GM21515 (cell line): ENCODE measurements at regions not wholly inside any gene's neighbourhood (a gene's known extent, or its start where the extent isn't known, plus 50 kb on each side); places are given as distances from the start of the nearest gene placed in this dataset.
"Not testable (repeated sequence)": the region's sequence is repeated elsewhere in the genome, so short reads cannot be mapped to it uniquely, and the experiment has no call there.

Experiments used
- ATAC-seq: cut with Tn5 transposase; IDR thresholded peaks from one replicate; pipeline ENCODE4 v1.9.1; 2021; ENCODE audit not compliant: unreplicated experiment

GRCh38 chr12:131229079-131229425 lies 275.3 kb downstream of the ADGRD1 start:
- ATAC-seq = not testable (repeated sequence)

- ATAC-seq = no peak
These were observed 276.0 kb downstream of the ADGRD1 start for GRCh38 chr12:131229426-131230339.

- ATAC-seq = no peak
These were observed 276.8 kb downstream of the ADGRD1 start for GRCh38 chr12:131230340-131231031.

- ATAC-seq = no peak
These were observed 277.6 kb downstream of the ADGRD1 start for GRCh38 chr12:131231032-131231980.

GRCh38 chr12:131232036-131232435 lies 278.3 kb downstream of the ADGRD1 start:
- no peak for ATAC-seq

- not testable (repeated sequence) for ATAC-seq
These were observed 279.2 kb downstream of the ADGRD1 start for GRCh38 chr12:131232872-131233271.

- ATAC-seq = not testable (repeated sequence)
These were observed 280.4 kb downstream of the ADGRD1 start for GRCh38 chr12:131233850-131234789.

GRCh38 chr12:131234841-131235271 lies 281.1 kb downstream of the ADGRD1 start:
- not testable (repeated sequence) for ATAC-seq

GRCh38 chr12:131235871-131236271 lies 282.2 kb downstream of the ADGRD1 start:
- no peak for ATAC-seq

GRCh38 chr12:131239384-131240094 lies 285.8 kb downstream of the ADGRD1 start:
- ATAC-seq = peak; percentile 55

- no peak for ATAC-seq
These were observed 287.8 kb downstream of the ADGRD1 start for GRCh38 chr12:131241517-131241916.

- no peak for ATAC-seq
These were observed 289.2 kb downstream of the ADGRD1 start for GRCh38 chr12:131242741-131243496.

GRCh38 chr12:131244157-131244688 lies 290.5 kb downstream of the ADGRD1 start:
- not testable (repeated sequence) for ATAC-seq

- ATAC-seq = not testable (repeated sequence)
These were observed 291.5 kb downstream of the ADGRD1 start for GRCh38 chr12:131245161-131245560.

GRCh38 chr12:131245564-131246355 lies 292.1 kb downstream of the ADGRD1 start:
- ATAC-seq = no peak

GRCh38 chr12:131247026-131247725 lies 293.5 kb downstream of the ADGRD1 start:
- not testable (repeated sequence) for ATAC-seq

- not testable (repeated sequence) for ATAC-seq
These were observed 294.2 kb downstream of the ADGRD1 start for GRCh38 chr12:131247875-131248274.
